Hepatocyte (in vitro differentiated cells): ENCODE measurements at regions not wholly inside any gene's neighbourhood (a gene's known extent, or its start where the extent isn't known, plus 50 kb on each side); places are given as distances from the start of the nearest gene placed in this dataset.
A peak's percentile ranks its signal among the peaks of the same experiment; 100 is the strongest.

Source experiments
- DNase-seq: peaks from one replicate; pipeline ENCODE4 v3.0.0-alpha.2; 2016; ENCODE audit warnings: low spot score
- H2AFZ ChIP-seq: fragments of 200-600 bp; sonication (generic); 2 replicates; pipeline ENCODE4 v1.6.0; 2016; ENCODE audit warnings: antibody characterized with exemption, mild to moderate bottlenecking
- H3K27ac ChIP-seq: fragments of 200-600 bp; sonication (generic); 2 replicates; pipeline ENCODE4 v1.5.1; 2016; ENCODE audit warnings: mild to moderate bottlenecking
- H3K27me3 ChIP-seq: fragments of 200-600 bp; sonication (generic); 2 replicates; pipeline ENCODE4 v1.6.1; 2016
- H3K36me3 ChIP-seq: fragments of 200-600 bp; sonication (generic); replicated peaks from 2 replicates; pipeline ENCODE4 v1.5.1; 2016; ENCODE audit warnings: low read depth; ENCODE audit not compliant: insufficient read depth
- H3K4me1 ChIP-seq: fragments of 200-600 bp; sonication (generic); 2 replicates; pipeline ENCODE4 v1.5.1; 2016; ENCODE audit warnings: mild to moderate bottlenecking, moderate library complexity; ENCODE audit not compliant: insufficient read depth
- H3K4me2 ChIP-seq: fragments of 200-600 bp; sonication (generic); 2 replicates; pipeline ENCODE4 v1.6.0; 2016
- H3K4me3 ChIP-seq: fragments of 200-600 bp; sonication (generic); 2 replicates; pipeline ENCODE4 v1.5.1; 2016; ENCODE audit warnings: mild to moderate bottlenecking
- H3K79me2 ChIP-seq: fragments of 200-600 bp; sonication (generic); 2 replicates; pipeline ENCODE4 v1.6.0; 2017; ENCODE audit warnings: mild to moderate bottlenecking
- H3K9me2 ChIP-seq: fragments of 200-600 bp; sonication (generic); replicated peaks from 2 replicates; pipeline ENCODE4 v1.6.0; 2017; ENCODE audit warnings: mild to moderate bottlenecking; ENCODE audit not compliant: insufficient read depth
- H3K9me3 ChIP-seq: fragments of 200-600 bp; sonication (generic); 2 replicates; pipeline ENCODE4 v1.5.1; 2016; ENCODE audit warnings: low read depth, mild to moderate bottlenecking
- H4K20me1 ChIP-seq: fragments of 200-600 bp; sonication (generic); 2 replicates; pipeline ENCODE4 v1.6.0; 2016; ENCODE audit warnings: mild to moderate bottlenecking; ENCODE audit not compliant: insufficient read depth, poor library complexity, severe bottlenecking
- EZH2 ChIP-seq: fragments of 200-600 bp; sonication (generic); IDR thresholded peaks from 2 replicates; pipeline ENCODE4 v1.6.1; 2016; ENCODE audit warnings: antibody characterized with exemption, mild to moderate bottlenecking, borderline replicate concordance
- EZH2phosphoT487 ChIP-seq: fragments of 200-600 bp; sonication (generic); IDR thresholded peaks from one replicate; pipeline ENCODE4 v1.6.1; 2018; ENCODE audit warnings: antibody characterized with exemption, mild to moderate bottlenecking, low read depth, moderate library complexity; ENCODE audit not compliant: unreplicated experiment, severe bottlenecking
- WGBS: methylation state at CpG from one replicate; pipeline ENCODE4 v1.1.6; 2016; ENCODE audit warnings: low lambda C conversion rate; ENCODE audit errors: missing lambda C conversion rate; 5-methylcytosine and 5-hydroxymethylcytosine counted together
- TF ChIP-seq, protein P1 (sequence below): fragments of 200-600 bp; sonication (generic); IDR thresholded peaks from 2 replicates; pipeline ENCODE4 v1.5.1; 2016; ENCODE audit warnings: antibody characterized with exemption, mild to moderate bottlenecking; ENCODE audit not compliant: poor library complexity

DNA sequence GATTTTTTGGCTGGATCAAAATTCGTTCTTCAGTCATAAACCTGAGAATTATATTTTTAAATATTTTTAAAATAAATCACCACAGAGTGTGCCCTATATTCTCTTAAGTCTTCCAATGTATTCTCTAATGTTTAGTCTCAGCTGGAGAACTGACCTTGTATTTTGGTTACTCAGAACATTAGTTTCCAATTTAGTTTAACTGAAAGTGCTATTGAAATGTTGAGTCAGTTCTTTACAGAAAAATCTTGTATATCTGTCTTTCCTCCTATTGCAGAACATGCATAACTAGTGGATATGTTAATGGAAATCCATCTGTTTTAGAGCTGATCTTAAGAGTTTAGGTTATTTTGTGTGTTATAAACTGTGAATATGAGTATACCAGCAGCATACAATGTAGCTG, 422.7 kb upstream of the IGFBP3 start:
- WGBS: 97% methylated on average over 1 of the region's 1 CpG

DNA sequence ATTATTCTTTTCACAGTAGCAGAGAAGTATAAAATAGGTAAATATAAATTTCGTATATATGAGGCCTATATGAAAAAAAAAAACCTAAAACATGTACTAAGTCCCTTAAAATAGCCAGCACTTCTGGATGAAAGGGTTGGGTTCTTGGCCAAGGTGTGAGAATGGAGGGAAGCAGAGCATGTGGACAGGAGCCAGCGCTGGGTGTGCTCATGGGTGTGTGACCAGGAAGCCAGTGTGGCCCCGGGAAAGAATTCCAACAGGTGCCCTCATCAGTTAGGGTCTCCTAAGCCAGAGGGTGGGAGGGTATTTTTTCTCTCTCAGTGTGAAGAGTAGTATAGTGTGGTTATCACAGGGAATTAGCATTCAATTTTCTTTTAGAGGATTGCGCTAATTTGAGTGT, 401.9 kb upstream of the IGFBP3 start:
- no peak overlapping the region for H2AFZ ChIP-seq
- no peaks in the 10 kb centered on the region for H3K27me3 ChIP-seq
- H3K4me2 ChIP-seq: no peak overlapping the region
- H3K9me3 ChIP-seq: no peaks in the 10 kb centered on the region
- no peak overlapping the region for H3K4me3 ChIP-seq
- no peak for TF ChIP-seq EZH2phosphoT487
- TF ChIP-seq, protein P1, sequence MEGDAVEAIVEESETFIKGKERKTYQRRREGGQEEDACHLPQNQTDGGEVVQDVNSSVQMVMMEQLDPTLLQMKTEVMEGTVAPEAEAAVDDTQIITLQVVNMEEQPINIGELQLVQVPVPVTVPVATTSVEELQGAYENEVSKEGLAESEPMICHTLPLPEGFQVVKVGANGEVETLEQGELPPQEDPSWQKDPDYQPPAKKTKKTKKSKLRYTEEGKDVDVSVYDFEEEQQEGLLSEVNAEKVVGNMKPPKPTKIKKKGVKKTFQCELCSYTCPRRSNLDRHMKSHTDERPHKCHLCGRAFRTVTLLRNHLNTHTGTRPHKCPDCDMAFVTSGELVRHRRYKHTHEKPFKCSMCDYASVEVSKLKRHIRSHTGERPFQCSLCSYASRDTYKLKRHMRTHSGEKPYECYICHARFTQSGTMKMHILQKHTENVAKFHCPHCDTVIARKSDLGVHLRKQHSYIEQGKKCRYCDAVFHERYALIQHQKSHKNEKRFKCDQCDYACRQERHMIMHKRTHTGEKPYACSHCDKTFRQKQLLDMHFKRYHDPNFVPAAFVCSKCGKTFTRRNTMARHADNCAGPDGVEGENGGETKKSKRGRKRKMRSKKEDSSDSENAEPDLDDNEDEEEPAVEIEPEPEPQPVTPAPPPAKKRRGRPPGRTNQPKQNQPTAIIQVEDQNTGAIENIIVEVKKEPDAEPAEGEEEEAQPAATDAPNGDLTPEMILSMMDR: no peak
- TF ChIP-seq EZH2: no peak
- no peaks in the 10 kb centered on the region for H3K9me2 ChIP-seq
- no peaks in the 10 kb centered on the region for H4K20me1 ChIP-seq
- no peak overlapping the region for H3K27ac ChIP-seq
- H3K4me1 ChIP-seq: no peaks in the 10 kb centered on the region
- H3K36me3 ChIP-seq: no peaks in the 10 kb centered on the region
- no peak for DNase-seq
- no peaks in the 10 kb centered on the region for H3K79me2 ChIP-seq
- 100% methylated on average over 4 of the region's 4 CpGs for WGBS

More for the DNA sequence above, 422.7 kb upstream of the IGFBP3 start:
- Histone ChIP-seq H3K9me3 (no peaks in the 10 kb centered on the region), H3K4me3 (no peak overlapping the region), H3K9me2 (no peaks in the 10 kb centered on the region), H3K4me1 (no peaks in the 10 kb centered on the region), H3K36me3 (no peaks in the 10 kb centered on the region), H3K27me3 (no peaks in the 10 kb centered on the region), H3K27ac (no peak overlapping the region), H3K4me2 (no peak overlapping the region), H4K20me1 (no peaks in the 10 kb centered on the region), H3K79me2 (no peaks in the 10 kb centered on the region), H2AFZ (no peak overlapping the region)
- TF ChIP-seq, protein P1: no peak
- no peak for TF ChIP-seq EZH2
- TF ChIP-seq EZH2phosphoT487: no peak
- DNase-seq: no peak

DNA sequence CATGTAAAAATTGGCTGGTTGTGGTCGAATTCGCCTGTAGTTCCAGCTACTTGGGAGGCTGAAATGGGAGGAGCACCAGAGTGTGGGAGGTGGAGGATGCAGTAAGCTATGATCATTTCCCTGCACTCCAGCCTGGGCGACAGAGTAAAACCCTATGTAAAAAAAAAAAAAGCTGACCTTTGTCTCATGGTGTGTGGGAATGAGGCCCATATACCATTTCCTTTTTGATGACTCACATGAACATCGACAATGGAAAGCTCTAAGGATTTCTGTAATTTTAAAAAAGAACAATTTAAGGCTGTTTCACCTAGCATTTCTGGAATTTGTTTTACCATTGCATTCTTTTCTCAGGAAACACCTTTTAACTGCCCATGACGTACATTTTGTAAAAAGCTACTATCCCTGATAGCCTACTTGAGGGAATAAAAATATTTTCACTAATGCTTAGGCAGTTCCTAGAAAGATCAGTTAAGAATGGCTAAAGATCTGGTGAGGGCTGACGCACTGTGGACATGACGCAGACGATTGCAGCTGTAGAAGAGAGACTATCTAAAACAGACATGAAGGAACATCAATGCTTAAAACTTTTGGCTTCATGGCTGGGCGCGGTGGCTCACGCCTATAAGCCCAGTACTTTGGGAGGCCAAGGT, 400.6 kb upstream of the IGFBP3 start:
- Histone ChIP-seq H3K9me3 (no peaks in the 10 kb centered on the region), H3K4me1 (no peaks in the 10 kb centered on the region), H2AFZ (no peak overlapping the region), H3K36me3 (no peaks in the 10 kb centered on the region), H3K4me2 (no peak overlapping the region), H3K79me2 (no peaks in the 10 kb centered on the region), H3K4me3 (no peak overlapping the region), H3K27me3 (no peaks in the 10 kb centered on the region), H4K20me1 (no peaks in the 10 kb centered on the region), H3K9me2 (no peaks in the 10 kb centered on the region), H3K27ac (peak overlapping the region; percentile 86)
- peak; percentile 46 for DNase-seq
- TF ChIP-seq EZH2phosphoT487 (no peak), EZH2 (no peak)
- TF ChIP-seq, protein P1: no peak
- 77% methylated on average over 11 of the region's 11 CpGs for WGBS
